H9 (cell line): ENCODE measurements at regions not wholly inside any gene's neighbourhood (a gene's known extent, or its start where the extent isn't known, plus 50 kb on each side); places are given as distances from the start of the nearest gene placed in this dataset.

Source experiments
- DNase-seq: peaks from one replicate; pipeline ENCODE4 v3.0.0-alpha.2; 2017
- H2AFZ ChIP-seq: one replicate; pipeline ENCODE4 v1.6.1; 2013; ENCODE audit warnings: mild to moderate bottlenecking, low read length, control low read depth, moderate library complexity
- H2AK5ac ChIP-seq: 2 replicates; pipeline ENCODE4 v1.6.1; 2013; ENCODE audit warnings: low read length, control low read depth, mixed read lengths; ENCODE audit not compliant: insufficient read length
- H2BK120ac ChIP-seq: one replicate; pipeline ENCODE4 v1.6.1; 2013; ENCODE audit warnings: low read depth, mild to moderate bottlenecking, low read length, control low read depth, inconsistent platforms; ENCODE audit not compliant: poor library complexity, severe bottlenecking
- H2BK12ac ChIP-seq: 2 replicates; pipeline ENCODE4 v1.6.1; 2013; ENCODE audit warnings: low read length, control low read depth, mixed read lengths, low read depth; ENCODE audit not compliant: insufficient read length
- H2BK15ac ChIP-seq: 2 replicates; pipeline ENCODE4 v1.6.1; 2013; ENCODE audit warnings: low read depth, low read length, control low read depth
- H2BK20ac ChIP-seq: one replicate; pipeline ENCODE4 v1.6.1; 2013; ENCODE audit warnings: low read depth, mild to moderate bottlenecking, low read length, control low read depth, inconsistent platforms; ENCODE audit not compliant: poor library complexity, severe bottlenecking
- H2BK5ac ChIP-seq: 2 replicates; pipeline ENCODE4 v1.6.1; 2013; ENCODE audit warnings: low read length, control low read depth, mixed read lengths; ENCODE audit not compliant: insufficient read length
- H3K14ac ChIP-seq: 2 replicates; pipeline ENCODE4 v1.6.1; 2013; ENCODE audit warnings: low read length, control low read depth; ENCODE audit not compliant: insufficient read depth
- H3K18ac ChIP-seq: 2 replicates; pipeline ENCODE4 v1.6.1; 2013; ENCODE audit warnings: low read depth, mild to moderate bottlenecking, mixed read lengths, low read length, control low read depth; ENCODE audit not compliant: insufficient read length
- H3K23ac ChIP-seq: 2 replicates; pipeline ENCODE4 v1.6.1; 2013; ENCODE audit warnings: low read length, control low read depth, mixed read lengths, low read depth; ENCODE audit not compliant: insufficient read length
- H3K23me2 ChIP-seq: 2 replicates; pipeline ENCODE4 v1.6.1; 2013; ENCODE audit warnings: low read depth, mild to moderate bottlenecking, mixed read lengths, low read length, control low read depth; ENCODE audit not compliant: insufficient read length, poor library complexity, severe bottlenecking
- H3K27ac ChIP-seq: 2 replicates; pipeline ENCODE4 v1.5.1; 2013; ENCODE audit warnings: low read length, control low read depth, mixed read lengths, low read depth; ENCODE audit not compliant: insufficient read length
- H3K27me3 ChIP-seq: 2 replicates; pipeline ENCODE4 v1.6.1; 2013; ENCODE audit warnings: low read length, control low read depth, inconsistent platforms; ENCODE audit not compliant: insufficient read depth
- H3K4ac ChIP-seq: 2 replicates; pipeline ENCODE4 v1.6.1; 2013; ENCODE audit warnings: low read depth, mild to moderate bottlenecking, control low read depth, inconsistent platforms, low read length, moderate library complexity
- H3K4me1 ChIP-seq: 2 replicates; pipeline ENCODE4 v1.6.1; 2013; ENCODE audit warnings: low read length, control low read depth, inconsistent platforms; ENCODE audit not compliant: insufficient read depth
- H3K4me2 ChIP-seq: 2 replicates; pipeline ENCODE4 v1.6.1; 2013; ENCODE audit warnings: low read length, control low read depth, mixed read lengths; ENCODE audit not compliant: insufficient read length, insufficient read depth
- H3K56ac ChIP-seq: 2 replicates; pipeline ENCODE4 v1.6.1; 2013; ENCODE audit warnings: low read depth, mild to moderate bottlenecking, mixed read lengths, low read length, control low read depth; ENCODE audit not compliant: insufficient read length
- H3K79me1 ChIP-seq: 2 replicates; pipeline ENCODE4 v1.6.1; 2013; ENCODE audit warnings: low read depth, mild to moderate bottlenecking, moderate library complexity, low read length, control low read depth, inconsistent platforms; ENCODE audit not compliant: insufficient read depth, poor library complexity, severe bottlenecking
- H3K79me2 ChIP-seq: 2 replicates; pipeline ENCODE4 v1.6.1; 2013; ENCODE audit warnings: low read length, control low read depth, inconsistent platforms; ENCODE audit not compliant: insufficient read depth
- H3K9ac ChIP-seq: 2 replicates; pipeline ENCODE4 v1.6.1; 2013; ENCODE audit warnings: low read length, control low read depth, mixed read lengths; ENCODE audit not compliant: insufficient read length; ENCODE audit errors: extremely low read depth
- H3K9me3 ChIP-seq: one replicate; pipeline ENCODE4 v1.6.1; 2013; ENCODE audit warnings: low read depth, low read length, inconsistent platforms; ENCODE audit not compliant: control insufficient read depth
- H3T11ph ChIP-seq: one replicate; pipeline ENCODE4 v1.6.1; 2013; ENCODE audit warnings: mild to moderate bottlenecking, low read length, control low read depth, inconsistent platforms
- H4K20me1 ChIP-seq: one replicate; pipeline ENCODE4 v1.6.1; 2013; ENCODE audit not compliant: control insufficient read depth, insufficient read length, insufficient read depth
- H4K5ac ChIP-seq: 2 replicates; pipeline ENCODE4 v1.6.1; 2013; ENCODE audit warnings: low read depth, mild to moderate bottlenecking, mixed read lengths, low read length, control low read depth; ENCODE audit not compliant: insufficient read length
- H4K8ac ChIP-seq: replicated peaks from 2 replicates; pipeline ENCODE4 v1.6.1; 2013; ENCODE audit warnings: low read length, control low read depth, mixed read lengths, low read depth; ENCODE audit not compliant: insufficient read length
- H4K91ac ChIP-seq: 2 replicates; pipeline ENCODE4 v1.6.1; 2013; ENCODE audit warnings: low read depth, mild to moderate bottlenecking, moderate library complexity, mixed read lengths, low read length, control low read depth; ENCODE audit not compliant: insufficient read length
- H3K27ac Mint-ChIP-seq, 3 experiments: 2 replicates in 2 of 3; 3 replicates in 1 of 3; pipeline ENCODE4 v1.8.0; 2020 to 2021; ENCODE audit warnings: mixed read lengths in 3 of 3, mild to moderate bottlenecking in 1 of 3, moderate library complexity in 1 of 3
- H3K27me3 Mint-ChIP-seq: 2 replicates; pipeline ENCODE4 v1.8.0; 2021; ENCODE audit warnings: low read depth, mild to moderate bottlenecking, moderate library complexity, mixed read lengths
- H3K36me3 Mint-ChIP-seq, 3 experiments: 2 replicates in 2 of 3; 3 replicates in 1 of 3; pipeline ENCODE4 v1.8.0; 2020 to 2021; ENCODE audit warnings: low read depth in 3 of 3, mixed read lengths in 3 of 3; ENCODE audit not compliant: insufficient read depth in 1 of 3
- H3K4me1 Mint-ChIP-seq, 2 experiments: 2 replicates each; pipeline ENCODE4 v1.8.0; 2020; ENCODE audit warnings: mixed read lengths in 2 of 2
- H3K4me3 Mint-ChIP-seq, 2 experiments: 2 replicates in 1 of 2; 3 replicates in 1 of 2; pipeline ENCODE4 v1.8.0; 2020 to 2021; ENCODE audit warnings: mild to moderate bottlenecking in 2 of 2, mixed read lengths in 2 of 2, moderate library complexity in 1 of 2
- H3K9me3 Mint-ChIP-seq, 2 experiments: 2 replicates in 1 of 2; 3 replicates in 1 of 2; pipeline ENCODE4 v1.8.0; 2020; ENCODE audit warnings: mild to moderate bottlenecking in 2 of 2, mixed read lengths in 2 of 2, moderate library complexity in 1 of 2
- CTCF ChIP-seq: fragments of 200-600 bp; sonication (generic); conservative IDR thresholded peaks from 3 replicates; pipeline ENCODE4 v1.8.0; 2021; ENCODE audit warnings: antibody characterized with exemption, mild to moderate bottlenecking
- WGBS: extraction: QIAGEN DNeasy Blood & Tissue Kit; methylation state at CpG from one replicate; pipeline ENCODE4 v1.1.7; 2013; ENCODE audit warnings: missing lambda C conversion rate, low lambda C conversion rate, mixed read lengths; ENCODE audit not compliant: insufficient read length; ENCODE audit errors: extremely low coverage; 5-methylcytosine and 5-hydroxymethylcytosine counted together

DNA sequence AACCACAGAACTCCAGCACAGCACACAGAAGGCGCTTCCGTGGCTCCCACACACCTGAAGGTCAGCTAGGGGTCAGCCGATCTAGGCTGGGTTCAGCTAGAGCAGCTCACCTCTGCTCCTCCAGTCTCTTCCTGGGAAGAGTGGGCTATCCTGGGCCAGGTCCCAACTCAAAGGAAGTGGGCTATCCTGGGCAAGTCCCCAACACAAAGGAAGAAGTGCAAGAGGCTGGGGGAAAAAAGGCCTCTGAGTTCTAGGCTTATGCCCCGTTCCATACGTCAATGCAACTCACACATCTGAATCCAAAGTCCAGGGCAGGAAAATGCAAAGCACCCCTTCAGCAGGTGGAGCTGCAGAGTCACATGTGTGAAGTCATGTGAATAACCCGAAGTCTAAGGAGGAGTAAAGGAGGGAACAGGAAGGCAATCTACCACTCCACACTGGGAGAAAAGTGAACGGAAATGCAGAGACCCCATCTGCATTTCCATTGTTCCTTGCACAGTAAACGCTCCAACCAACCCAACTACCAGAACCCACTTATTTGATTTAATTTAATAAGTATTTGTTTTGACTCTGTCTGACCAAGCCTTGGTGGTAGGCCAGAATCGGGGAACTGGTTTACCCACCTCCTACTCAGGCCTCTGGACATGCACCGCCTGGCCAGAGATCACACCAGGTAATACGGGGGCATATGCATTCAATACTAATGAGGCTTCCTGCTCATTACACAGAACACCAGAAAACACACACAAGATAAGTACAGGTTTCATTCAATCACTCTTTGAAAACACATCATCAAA, 95.5 kb upstream of the RNF32 start:
- no CpG with 5 or more reads among the region's 11 CpGs for WGBS

More for the DNA sequence above, 95.5 kb upstream of the RNF32 start:
- peaks cover 4% of the 10 kb centered on the region for H3K27me3 Mint-ChIP-seq
- TF ChIP-seq CTCF: no peak
- no peak overlapping the region for H4K5ac ChIP-seq
- no peak overlapping the region for H3K27ac ChIP-seq
- no peak overlapping the region for H2BK12ac ChIP-seq
- no peaks in the 10 kb centered on the region for H3K79me2 ChIP-seq
- H2AFZ ChIP-seq: no peak overlapping the region
- H3K27ac Mint-ChIP-seq: no peak overlapping the region; a peak in 1 of 7 replicates
- H2BK120ac ChIP-seq: no peak overlapping the region
- H3K79me1 ChIP-seq: no peaks in the 10 kb centered on the region
- H3T11ph ChIP-seq: no peak overlapping the region
- no peak overlapping the region for H2BK15ac ChIP-seq
- H2BK20ac ChIP-seq: no peak overlapping the region
- H3K23me2 ChIP-seq: no peaks in the 10 kb centered on the region
- no peaks in the 10 kb centered on the region; the same call in 1 of the 2 replicates for H3K4me1 ChIP-seq
- no peak overlapping the region for H3K56ac ChIP-seq
- H3K4me1 Mint-ChIP-seq: peaks cover 3 to 15% of the 10 kb centered on the region in 2 experiments; a peak in 3 of 4 replicates
- no peak overlapping the region for H3K4me2 ChIP-seq
- H3K4ac ChIP-seq: no peak overlapping the region
- H4K20me1 ChIP-seq: no peaks in the 10 kb centered on the region
- H3K14ac ChIP-seq: no peak overlapping the region
- H2AK5ac ChIP-seq: no peak overlapping the region
- H3K9ac ChIP-seq: no peak overlapping the region
- no peaks in the 10 kb centered on the region for H3K9me3 ChIP-seq
- H3K23ac ChIP-seq: no peak overlapping the region
- H3K27me3 ChIP-seq: no peaks in the 10 kb centered on the region
- no peak overlapping the region for H4K8ac ChIP-seq
- no peak overlapping the region for H3K18ac ChIP-seq
- H3K36me3 Mint-ChIP-seq: no peaks in the 10 kb centered on the region
- no peak overlapping the region for H4K91ac ChIP-seq
- DNase-seq: no peak
- no peak overlapping the region for H3K4me3 Mint-ChIP-seq
- no peak overlapping the region for H2BK5ac ChIP-seq
- H3K9me3 Mint-ChIP-seq: no peaks in the 10 kb centered on the region; a peak in 1 of 5 replicates
